GM06990 (cell line): ENCODE measurements at regions not wholly inside any gene's neighbourhood (a gene's known extent, or its start where the extent isn't known, plus 50 kb on each side); places are given as distances from the start of the nearest gene placed in this dataset.
A peak's percentile ranks its signal among the peaks of the same experiment; 100 is the strongest.

ENCODE experiments used
- DNase-seq: peaks from one replicate; pipeline ENCODE4 v3.0.0-alpha.2; 2011; ENCODE audit not compliant: insufficient read length; ENCODE audit errors: extremely low read depth
- H3K27me3 ChIP-seq: replicated peaks from 2 replicates; pipeline ENCODE4 v1.6.0; 2011; ENCODE audit warnings: low read length; ENCODE audit not compliant: control insufficient read depth, insufficient read depth
- H3K36me3 ChIP-seq: 2 replicates; pipeline ENCODE4 v1.5.1; 2011; ENCODE audit warnings: low read length; ENCODE audit not compliant: control insufficient read depth, insufficient read depth
- H3K4me3 ChIP-seq: replicated peaks from 2 replicates; pipeline ENCODE4 v1.5.1; 2011; ENCODE audit warnings: low read depth, mild to moderate bottlenecking, control low read depth, low read length
- CTCF ChIP-seq: IDR thresholded peaks from 2 replicates; pipeline ENCODE4 v1.5.1; 2011; ENCODE audit warnings: low read length, control low read depth, mild to moderate bottlenecking, inconsistent platforms; ENCODE audit not compliant: insufficient read depth, poor library complexity, severe bottlenecking

DNA sequence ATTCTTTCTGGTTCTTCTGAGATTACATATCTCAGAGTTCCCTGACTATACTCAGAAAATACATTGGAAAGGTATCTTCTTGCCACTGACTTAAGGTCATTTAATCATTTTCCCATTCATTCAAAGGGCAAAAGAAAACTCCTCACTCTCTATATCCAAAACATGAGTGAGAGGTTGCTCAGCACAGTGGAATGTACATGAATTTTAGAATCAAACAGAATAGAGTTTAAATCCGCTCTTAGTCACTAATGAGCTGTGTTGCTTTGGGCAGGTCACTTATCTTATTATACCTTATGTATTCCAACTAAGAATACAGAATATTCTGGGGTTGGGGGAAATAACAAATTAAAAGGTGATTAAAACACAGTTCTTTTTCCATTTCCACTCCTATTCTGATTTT, 452.6 kb upstream of the KLF12 start:
- DNase-seq: no peak
- no peaks in the 10 kb centered on the region; the same call in 1 of the 2 replicates for H3K27me3 ChIP-seq
- no peak overlapping the region for H3K4me3 ChIP-seq
- no peaks in the 10 kb centered on the region for H3K36me3 ChIP-seq
- TF ChIP-seq CTCF: no peak

- TF ChIP-seq CTCF: no peak
- no peak overlapping the region for H3K4me3 ChIP-seq
- H3K27me3 ChIP-seq: no peaks in the 10 kb centered on the region; the same call in none of the 2 replicates
- no peaks in the 10 kb centered on the region for H3K36me3 ChIP-seq
- DNase-seq: no peak
Observed at GRCh38 chr13:74576420-74576819, 442.2 kb upstream of the KLF12 start.

GRCh38 chr13:74575729-74576125, 441.5 kb upstream of the KLF12 start:
- H3K27me3 ChIP-seq: no peaks in the 10 kb centered on the region; the same call in none of the 2 replicates
- no peaks in the 10 kb centered on the region for H3K36me3 ChIP-seq
- no peak for TF ChIP-seq CTCF
- no peak overlapping the region for H3K4me3 ChIP-seq
- peak; percentile 10 for DNase-seq

DNA sequence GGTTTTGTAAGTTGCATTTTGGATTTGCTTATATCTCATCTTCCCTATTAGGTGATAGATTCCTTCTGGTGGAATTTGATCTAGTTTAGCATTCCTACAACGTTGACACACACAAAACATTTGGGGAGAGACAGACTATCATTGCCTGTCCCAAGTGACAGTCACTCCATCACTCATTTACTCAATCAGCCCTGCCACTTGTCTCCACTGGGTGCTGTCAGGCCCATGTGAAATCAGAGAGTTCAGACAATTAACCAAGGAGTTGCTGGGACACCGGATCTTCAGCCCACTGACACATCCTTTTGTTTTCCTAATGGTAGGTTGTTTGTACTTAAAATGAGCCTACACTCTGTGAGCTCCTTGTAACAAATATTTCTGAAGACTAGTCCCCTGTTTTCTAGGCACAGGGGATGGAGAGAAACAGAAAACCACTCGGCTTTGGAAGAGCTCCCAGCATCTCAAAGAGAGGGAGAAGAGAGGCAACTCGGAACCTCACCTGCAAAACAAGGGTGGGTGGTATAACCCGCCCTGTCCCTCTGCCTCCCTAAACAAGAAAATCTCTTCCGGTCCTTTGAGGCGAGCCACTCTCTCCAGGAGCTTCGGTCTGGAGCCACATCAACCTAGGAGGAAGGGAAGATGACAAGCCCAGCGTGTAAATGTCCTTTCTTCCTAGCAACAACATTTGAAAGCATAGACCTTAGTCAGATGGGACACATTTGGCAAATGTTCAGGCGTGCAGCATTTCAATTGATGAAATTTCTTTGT, 440.9 kb upstream of the KLF12 start:
- DNase-seq: no peak
- Histone ChIP-seq H3K27me3 (no peaks in the 10 kb centered on the region; the same call in none of the 2 replicates), H3K36me3 (no peaks in the 10 kb centered on the region), H3K4me3 (no peak overlapping the region)
- no peak for TF ChIP-seq CTCF

- TF ChIP-seq CTCF: peak; percentile 23
- DNase-seq: no peak
- Histone ChIP-seq H3K27me3 (no peaks in the 10 kb centered on the region; the same call in none of the 2 replicates), H3K36me3 (no peaks in the 10 kb centered on the region), H3K4me3 (no peak overlapping the region)
Observed at GRCh38 chr13:74573654-74574053, 439.4 kb upstream of the KLF12 start.

DNA sequence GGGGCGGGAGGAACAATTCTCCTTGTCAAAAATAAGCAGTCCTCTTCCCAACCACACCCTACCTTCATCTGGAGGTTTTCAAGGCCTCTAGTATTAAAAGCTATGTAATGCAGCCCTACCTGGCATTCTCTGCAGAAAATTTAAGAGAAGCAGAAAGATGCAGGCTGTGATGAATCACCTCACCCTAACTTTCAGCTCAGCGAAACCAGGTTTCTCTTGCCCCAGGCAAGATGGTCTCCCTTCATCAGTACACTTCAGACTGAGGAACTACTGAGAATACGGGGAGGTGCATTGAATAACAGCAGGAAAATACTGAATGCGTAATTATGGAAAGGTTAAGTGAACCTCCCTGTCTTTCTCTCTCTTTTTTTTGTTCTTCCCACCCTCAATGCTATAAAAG, 437.6 kb upstream of the KLF12 start:
- Histone ChIP-seq H3K4me3 (no peak overlapping the region), H3K36me3 (no peaks in the 10 kb centered on the region), H3K27me3 (no peaks in the 10 kb centered on the region; the same call in none of the 2 replicates)
- no peak for TF ChIP-seq CTCF
- no peak for DNase-seq
